Liver (tissue), 8 donors: ENCODE measurements at regions not wholly inside any gene's neighbourhood (a gene's known extent, or its start where the extent isn't known, plus 50 kb on each side); places are given as distances from the start of the nearest gene placed in this dataset.

Source experiments
- DNase-seq: peaks from one replicate; pipeline ENCODE4 v3.0.0-alpha.2; 2017; ENCODE audit warnings: low spot score
- H3K27ac ChIP-seq, 2 donors: one replicate each; pipeline ENCODE4 v1.7.0; 2013; ENCODE audit warnings: inconsistent platforms in 2 of 2, low read length in 2 of 2, control low read depth in 1 of 2, low read depth in 1 of 2, mild to moderate bottlenecking in 1 of 2
- H3K27me3 ChIP-seq, 4 donors: one replicate each; pipeline versions ENCODE4 v1.6.1 to v1.7.0; 2013; ENCODE audit warnings: low read length in 3 of 4, inconsistent platforms in 1 of 4, mild to moderate bottlenecking in 1 of 4, moderate library complexity in 1 of 4; ENCODE audit not compliant: control insufficient read depth in 4 of 4, insufficient read depth in 4 of 4
- H3K36me3 ChIP-seq, 4 donors: one replicate each; pipeline versions ENCODE4 v1.6.1 to v1.7.0; 2013; ENCODE audit warnings: low read length in 3 of 4, mild to moderate bottlenecking in 3 of 4, low read depth in 1 of 4, moderate library complexity in 1 of 4; ENCODE audit not compliant: control insufficient read depth in 4 of 4, insufficient read depth in 3 of 4
- H3K4me1 ChIP-seq, 4 donors: one replicate each; pipeline versions ENCODE4 v1.6.1 to v1.7.0; 2013; ENCODE audit warnings: low read length in 3 of 4, mild to moderate bottlenecking in 3 of 4, moderate library complexity in 1 of 4; ENCODE audit not compliant: control insufficient read depth in 4 of 4, insufficient read depth in 4 of 4
- H3K4me3 ChIP-seq, 3 donors: one replicate each; pipeline versions ENCODE4 v1.6.1 to v1.7.0; 2013; ENCODE audit warnings: low read length in 3 of 3, control low read depth in 1 of 3, low read depth in 1 of 3, mild to moderate bottlenecking in 1 of 3
- H3K9ac ChIP-seq, 2 donors: one replicate each; pipeline ENCODE4 v1.7.0; 2013; ENCODE audit warnings: low read length in 2 of 2, mild to moderate bottlenecking in 2 of 2, moderate library complexity in 2 of 2, control low read depth in 1 of 2, low read depth in 1 of 2
- H3K9me3 ChIP-seq, 4 donors: one replicate each; pipeline versions ENCODE4 v1.6.1 to v1.7.0; 2013; ENCODE audit warnings: low read length in 3 of 4; ENCODE audit not compliant: control insufficient read depth in 4 of 4
- CTCF ChIP-seq: fragments of 150-350 bp; IDR thresholded peaks from 2 replicates; pipeline ENCODE4 v1.5.1; 2017; ENCODE audit warnings: improper control_type of control experiment, low read depth, low read length; ENCODE audit not compliant: missing input control
- EGR1 ChIP-seq, 2 donors: IDR thresholded peaks; 2 replicates each; pipeline ENCODE4 v1.6.1; 2016 to 2018; ENCODE audit warnings: antibody characterized with exemption in 2 of 2, low read depth in 2 of 2
- FOXA1 ChIP-seq: IDR thresholded peaks from 2 replicates; pipeline ENCODE4 v1.6.1; 2016; ENCODE audit warnings: antibody characterized with exemption
- FOXA2 ChIP-seq: IDR thresholded peaks from 2 replicates; pipeline ENCODE4 v1.6.1; 2016; ENCODE audit warnings: antibody characterized with exemption
- GABPA ChIP-seq, 2 donors: IDR thresholded peaks in 1 of 2; conservative IDR thresholded peaks in 1 of 2; 2 replicates each; pipeline ENCODE4 v1.6.1; 2016; ENCODE audit warnings: antibody characterized with exemption in 2 of 2, mild to moderate bottlenecking in 1 of 2, moderate library complexity in 1 of 2
- HNF4A ChIP-seq, 2 donors: conservative IDR thresholded peaks; 2 replicates each; pipeline ENCODE4 v1.6.1; 2016; ENCODE audit warnings: antibody characterized with exemption in 2 of 2, mild to moderate bottlenecking in 2 of 2
- HNF4G ChIP-seq: IDR thresholded peaks from 2 replicates; pipeline ENCODE4 v1.6.1; 2016; ENCODE audit warnings: antibody characterized with exemption
- JUND ChIP-seq, 2 donors: IDR thresholded peaks; 2 replicates each; pipeline ENCODE4 v1.6.1; 2016; ENCODE audit warnings: antibody characterized with exemption in 2 of 2
- NR2F2 ChIP-seq: IDR thresholded peaks from 2 replicates; pipeline ENCODE4 v1.6.1; 2016; ENCODE audit warnings: antibody characterized with exemption
- RAD21 ChIP-seq, 2 donors: IDR thresholded peaks; 2 replicates each; pipeline ENCODE4 v1.6.1; 2016; ENCODE audit warnings: antibody characterized with exemption in 2 of 2, mild to moderate bottlenecking in 2 of 2
- RXRA ChIP-seq, 2 donors: IDR thresholded peaks; 2 replicates each; pipeline ENCODE4 v1.6.1; 2017 to 2018; ENCODE audit warnings: antibody characterized with exemption in 2 of 2, mild to moderate bottlenecking in 1 of 2
- SP1 ChIP-seq: IDR thresholded peaks from 2 replicates; pipeline ENCODE4 v1.6.1; 2018; ENCODE audit warnings: antibody characterized with exemption, mild to moderate bottlenecking
- TAF1 ChIP-seq: conservative IDR thresholded peaks from 2 replicates; pipeline ENCODE4 v1.6.1; 2016; ENCODE audit warnings: antibody characterized with exemption, mild to moderate bottlenecking
- YY1 ChIP-seq: IDR thresholded peaks from 2 replicates; pipeline ENCODE4 v1.6.1; 2016; ENCODE audit warnings: antibody characterized with exemption, mild to moderate bottlenecking
- WGBS: extraction: QIAGEN DNeasy Blood & Tissue Kit; methylation state at CpG from one replicate; pipeline ENCODE4 v1.1.7; 2013; 5-methylcytosine and 5-hydroxymethylcytosine counted together
- TF ChIP-seq, protein P1 (sequence below): IDR thresholded peaks from 2 replicates; pipeline ENCODE4 v1.6.1; 2016; ENCODE audit warnings: antibody characterized with exemption
- TF ChIP-seq, protein P2 (sequence below): IDR thresholded peaks from 2 replicates; pipeline ENCODE4 v1.6.1; 2016; ENCODE audit warnings: antibody characterized with exemption, mild to moderate bottlenecking
- TF ChIP-seq, protein P3 (sequence below): IDR thresholded peaks from 2 replicates; pipeline ENCODE4 v1.6.1; 2016; ENCODE audit warnings: antibody characterized with exemption
- TF ChIP-seq, protein P4 (sequence below): IDR thresholded peaks from 2 replicates; pipeline ENCODE4 v1.6.1; 2016; ENCODE audit warnings: antibody characterized with exemption
- donor health status: healthy.
- donor health status: healthy.
- donor health status: healthy.
- donor health status: healthy.
- donor health status: healthy.

DNA sequence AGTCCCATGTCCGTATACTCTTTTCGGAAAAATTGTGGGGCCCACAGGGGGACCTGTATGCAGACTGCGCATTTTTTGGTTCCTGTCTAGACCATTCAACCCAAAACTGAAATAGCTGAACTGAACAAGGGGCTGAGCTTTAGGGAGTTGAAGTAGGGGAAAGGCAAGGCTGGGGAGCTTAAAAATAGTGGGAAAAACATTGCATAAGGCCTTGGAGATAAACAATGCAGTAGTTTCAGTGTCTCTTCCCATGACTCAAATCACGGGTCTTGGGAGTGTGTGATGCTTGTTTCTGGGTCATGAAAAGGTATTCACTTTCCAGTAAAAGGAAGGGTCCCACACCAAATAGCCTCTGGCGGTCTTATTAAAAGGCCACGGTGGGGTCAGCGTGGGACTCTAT is 402.8 kb upstream of the SALL1 start:
- no peak for DNase-seq
- TF ChIP-seq, protein P1, sequence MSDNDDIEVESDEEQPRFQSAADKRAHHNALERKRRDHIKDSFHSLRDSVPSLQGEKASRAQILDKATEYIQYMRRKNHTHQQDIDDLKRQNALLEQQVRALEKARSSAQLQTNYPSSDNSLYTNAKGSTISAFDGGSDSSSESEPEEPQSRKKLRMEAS = no peak
- TF ChIP-seq YY1 = no peak
- no peak for TF ChIP-seq RXRA (IDR thresholded peaks at IDR 0.05)
- no peak for TF ChIP-seq EGR1 (IDR thresholded peaks at IDR 0.05; ENCODE audit: low read depth in 2 of 2)
- no peak for TF ChIP-seq HNF4G
- no peak for TF ChIP-seq FOXA1
- TF ChIP-seq, protein P2, sequence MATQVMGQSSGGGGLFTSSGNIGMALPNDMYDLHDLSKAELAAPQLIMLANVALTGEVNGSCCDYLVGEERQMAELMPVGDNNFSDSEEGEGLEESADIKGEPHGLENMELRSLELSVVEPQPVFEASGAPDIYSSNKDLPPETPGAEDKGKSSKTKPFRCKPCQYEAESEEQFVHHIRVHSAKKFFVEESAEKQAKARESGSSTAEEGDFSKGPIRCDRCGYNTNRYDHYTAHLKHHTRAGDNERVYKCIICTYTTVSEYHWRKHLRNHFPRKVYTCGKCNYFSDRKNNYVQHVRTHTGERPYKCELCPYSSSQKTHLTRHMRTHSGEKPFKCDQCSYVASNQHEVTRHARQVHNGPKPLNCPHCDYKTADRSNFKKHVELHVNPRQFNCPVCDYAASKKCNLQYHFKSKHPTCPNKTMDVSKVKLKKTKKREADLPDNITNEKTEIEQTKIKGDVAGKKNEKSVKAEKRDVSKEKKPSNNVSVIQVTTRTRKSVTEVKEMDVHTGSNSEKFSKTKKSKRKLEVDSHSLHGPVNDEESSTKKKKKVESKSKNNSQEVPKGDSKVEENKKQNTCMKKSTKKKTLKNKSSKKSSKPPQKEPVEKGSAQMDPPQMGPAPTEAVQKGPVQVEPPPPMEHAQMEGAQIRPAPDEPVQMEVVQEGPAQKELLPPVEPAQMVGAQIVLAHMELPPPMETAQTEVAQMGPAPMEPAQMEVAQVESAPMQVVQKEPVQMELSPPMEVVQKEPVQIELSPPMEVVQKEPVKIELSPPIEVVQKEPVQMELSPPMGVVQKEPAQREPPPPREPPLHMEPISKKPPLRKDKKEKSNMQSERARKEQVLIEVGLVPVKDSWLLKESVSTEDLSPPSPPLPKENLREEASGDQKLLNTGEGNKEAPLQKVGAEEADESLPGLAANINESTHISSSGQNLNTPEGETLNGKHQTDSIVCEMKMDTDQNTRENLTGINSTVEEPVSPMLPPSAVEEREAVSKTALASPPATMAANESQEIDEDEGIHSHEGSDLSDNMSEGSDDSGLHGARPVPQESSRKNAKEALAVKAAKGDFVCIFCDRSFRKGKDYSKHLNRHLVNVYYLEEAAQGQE = no peak
- no peak for TF ChIP-seq TAF1
- TF ChIP-seq, protein P3, sequence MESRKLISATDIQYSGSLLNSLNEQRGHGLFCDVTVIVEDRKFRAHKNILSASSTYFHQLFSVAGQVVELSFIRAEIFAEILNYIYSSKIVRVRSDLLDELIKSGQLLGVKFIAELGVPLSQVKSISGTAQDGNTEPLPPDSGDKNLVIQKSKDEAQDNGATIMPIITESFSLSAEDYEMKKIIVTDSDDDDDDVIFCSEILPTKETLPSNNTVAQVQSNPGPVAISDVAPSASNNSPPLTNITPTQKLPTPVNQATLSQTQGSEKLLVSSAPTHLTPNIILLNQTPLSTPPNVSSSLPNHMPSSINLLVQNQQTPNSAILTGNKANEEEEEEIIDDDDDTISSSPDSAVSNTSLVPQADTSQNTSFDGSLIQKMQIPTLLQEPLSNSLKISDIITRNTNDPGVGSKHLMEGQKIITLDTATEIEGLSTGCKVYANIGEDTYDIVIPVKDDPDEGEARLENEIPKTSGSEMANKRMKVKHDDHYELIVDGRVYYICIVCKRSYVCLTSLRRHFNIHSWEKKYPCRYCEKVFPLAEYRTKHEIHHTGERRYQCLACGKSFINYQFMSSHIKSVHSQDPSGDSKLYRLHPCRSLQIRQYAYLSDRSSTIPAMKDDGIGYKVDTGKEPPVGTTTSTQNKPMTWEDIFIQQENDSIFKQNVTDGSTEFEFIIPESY = no peak
- TF ChIP-seq JUND (IDR thresholded peaks at IDR 0.05) = no peak
- no peak for TF ChIP-seq HNF4A (conservative IDR thresholded peaks at IDR 0.05)
- TF ChIP-seq RAD21 (IDR thresholded peaks at IDR 0.05) = no peak
- TF ChIP-seq, protein P4, sequence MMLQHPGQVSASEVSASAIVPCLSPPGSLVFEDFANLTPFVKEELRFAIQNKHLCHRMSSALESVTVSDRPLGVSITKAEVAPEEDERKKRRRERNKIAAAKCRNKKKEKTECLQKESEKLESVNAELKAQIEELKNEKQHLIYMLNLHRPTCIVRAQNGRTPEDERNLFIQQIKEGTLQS = no peak
- TF ChIP-seq CTCF = no peak
- no peak for TF ChIP-seq SP1
- Histone ChIP-seq H3K27ac (no peak overlapping the region), H3K36me3 (no peaks in the 10 kb centered on the region), H3K4me1 (no peaks in the 10 kb centered on the region), H3K9ac (no peak overlapping the region), H3K9me3 (no peaks in the 10 kb centered on the region), H3K4me3 (no peak overlapping the region), H3K27me3 (no peaks in the 10 kb centered on the region)
- 92% methylated on average over 7 of the region's 7 CpGs for WGBS

DNA sequence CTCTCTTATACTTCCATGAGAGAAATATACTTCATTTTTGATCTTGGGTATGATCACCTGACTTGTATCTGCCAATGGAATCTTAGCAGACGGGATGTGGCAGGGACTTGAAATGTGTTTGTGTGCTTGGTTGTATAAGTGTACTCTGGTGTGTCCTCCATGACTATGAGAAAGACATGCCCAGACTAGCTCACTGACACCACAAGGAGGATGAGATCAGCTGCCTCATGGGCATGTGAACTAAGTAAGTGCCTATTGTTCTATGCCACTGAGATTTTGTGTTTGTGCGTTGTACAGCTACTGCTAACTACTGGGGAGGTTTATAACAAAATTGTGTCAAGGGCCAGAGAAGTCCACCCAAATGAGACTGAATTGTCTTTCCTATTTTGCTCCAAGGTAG is 402.2 kb upstream of the SALL1 start:
- no peak overlapping the region for H3K4me3 ChIP-seq
- H3K9me3 ChIP-seq = no peaks in the 10 kb centered on the region
- no peaks in the 10 kb centered on the region for H3K36me3 ChIP-seq
- no peaks in the 10 kb centered on the region for H3K27me3 ChIP-seq
- no peaks in the 10 kb centered on the region for H3K4me1 ChIP-seq
- H3K9ac ChIP-seq = no peak overlapping the region
- DNase-seq = no peak
- no peak overlapping the region for H3K27ac ChIP-seq
- WGBS = 97% methylated on average over 2 of the region's 2 CpGs
- TF ChIP-seq HNF4G (no peak), GABPA (IDR thresholded peaks at IDR 0.05 in 1 of 2, conservative IDR thresholded peaks at IDR 0.05 in 1 of 2) (no peak), EGR1 (IDR thresholded peaks at IDR 0.05; ENCODE audit: low read depth in 2 of 2) (no peak), FOXA2 (no peak), JUND (IDR thresholded peaks at IDR 0.05) (no peak), RAD21 (IDR thresholded peaks at IDR 0.05) (no peak), YY1 (no peak), TAF1 (no peak), FOXA1 (no peak), SP1 (no peak), NR2F2 (no peak)
- TF ChIP-seq, protein P3 = no peak
- TF ChIP-seq, protein P2 = no peak
- TF ChIP-seq, protein P4 = no peak
- TF ChIP-seq, protein P1 = no peak
